GM23338 (cell line): ENCODE measurements at regions not wholly inside any gene's neighbourhood (a gene's known extent, or its start where the extent isn't known, plus 50 kb on each side); places are given as distances from the start of the nearest gene placed in this dataset.

Source experiments
- ATAC-seq: fragments of 200-7000 bp; cut with Tn5 transposase; 3 replicates; pipeline ENCODE4 v1.9.1; 2020
- DNase-seq: peaks from one replicate; pipeline ENCODE4 v3.0.0-alpha.2; 2015; ENCODE audit warnings: low spot score
- H2AFZ ChIP-seq: fragments of 200-600 bp; sonication (generic); 2 replicates; pipeline ENCODE4 v1.8.0; 2016; ENCODE audit warnings: antibody characterized with exemption, mild to moderate bottlenecking, moderate library complexity
- H3F3A ChIP-seq: fragments of 200-600 bp; sonication (generic); replicated peaks from 2 replicates; pipeline ENCODE4 v1.8.0; 2017; ENCODE audit warnings: antibody characterized with exemption, mixed run types, low read depth
- H3K27ac ChIP-seq: fragments of 200-600 bp; sonication (generic); 2 replicates; pipeline ENCODE4 v1.6.1; 2016; ENCODE audit warnings: low read depth
- H3K27me3 ChIP-seq: fragments of 200-600 bp; sonication (generic); 2 replicates; pipeline ENCODE4 v1.8.0; 2016; ENCODE audit warnings: mild to moderate bottlenecking, mixed run types, moderate library complexity; ENCODE audit not compliant: insufficient read depth
- H3K36me3 ChIP-seq: fragments of 200-600 bp; sonication (generic); 2 replicates; pipeline ENCODE4 v1.8.0; 2016; ENCODE audit warnings: mild to moderate bottlenecking; ENCODE audit not compliant: insufficient read depth
- H3K4me1 ChIP-seq: fragments of 200-600 bp; sonication (generic); 2 replicates; pipeline ENCODE4 v1.8.0; 2016; ENCODE audit warnings: mild to moderate bottlenecking, moderate library complexity; ENCODE audit not compliant: insufficient read depth
- H3K4me2 ChIP-seq: fragments of 200-600 bp; sonication (generic); 2 replicates; pipeline ENCODE4 v1.7.1; 2017; ENCODE audit warnings: mixed run types
- H3K4me3 ChIP-seq: fragments of 200-600 bp; sonication (generic); 2 replicates; pipeline ENCODE4 v1.6.1; 2016; ENCODE audit warnings: mixed run types
- H3K79me2 ChIP-seq: fragments of 200-600 bp; sonication (generic); replicated peaks from 2 replicates; pipeline ENCODE4 v1.8.0; 2017; ENCODE audit warnings: mild to moderate bottlenecking; ENCODE audit not compliant: insufficient read depth
- H3K9me2 ChIP-seq: fragments of 200-600 bp; sonication (generic); 2 replicates; pipeline ENCODE4 v1.8.0; 2017; ENCODE audit not compliant: insufficient read depth
- H4K20me1 ChIP-seq: fragments of 200-600 bp; sonication (generic); replicated peaks from 2 replicates; pipeline ENCODE4 v1.8.0; 2017; ENCODE audit warnings: mild to moderate bottlenecking; ENCODE audit not compliant: insufficient read depth
- H3K27ac Mint-ChIP-seq: 2 replicates; pipeline ENCODE4 v1.8.0; 2020; ENCODE audit warnings: inconsistent platforms, mild to moderate bottlenecking, moderate library complexity, mixed read lengths
- H3K27me3 Mint-ChIP-seq: 3 replicates; pipeline ENCODE4 v1.8.0; 2022; ENCODE audit warnings: low read depth, mild to moderate bottlenecking, moderate library complexity, mixed read lengths, inconsistent platforms; ENCODE audit not compliant: insufficient read depth, poor library complexity
- H3K36me3 Mint-ChIP-seq: 3 replicates; pipeline ENCODE4 v1.8.0; 2021; ENCODE audit warnings: low read depth, mild to moderate bottlenecking, inconsistent platforms, moderate library complexity, mixed read lengths
- H3K4me1 Mint-ChIP-seq: 3 replicates; pipeline ENCODE4 v1.8.0; 2020; ENCODE audit warnings: mild to moderate bottlenecking, inconsistent platforms, mixed read lengths
- H3K4me3 Mint-ChIP-seq: 3 replicates; pipeline ENCODE4 v1.8.0; 2021; ENCODE audit warnings: moderate library complexity, mild to moderate bottlenecking, inconsistent platforms, mixed read lengths
- H3K9me3 Mint-ChIP-seq: 3 replicates; pipeline ENCODE4 v1.8.0; 2020; ENCODE audit warnings: moderate library complexity, mild to moderate bottlenecking, inconsistent platforms, mixed read lengths
- CREB1 ChIP-seq: fragments of 250-450 bp; sonication (Bioruptor Pico); IDR thresholded peaks from 2 replicates; pipeline ENCODE4 v1.5.0; 2020; ENCODE audit warnings: low read depth, mild to moderate bottlenecking, moderate library complexity
- CTCF ChIP-seq, 2 experiments: fragments of 200-600 bp in 1 of 2; sonication (generic) in 1 of 2; conservative IDR thresholded peaks; 2 replicates each; pipeline versions ENCODE4 v1.5.1 to v1.6.1; 2016 to 2017; ENCODE audit warnings: antibody characterized with exemption in 2 of 2, low read depth in 2 of 2, mild to moderate bottlenecking in 2 of 2, moderate library complexity in 1 of 2
- ETS1 ChIP-seq: IDR thresholded peaks from 2 replicates; pipeline ENCODE4 v1.6.1; 2016; ENCODE audit warnings: antibody characterized with exemption
- EZH2 ChIP-seq: fragments of 200-600 bp; sonication (generic); IDR thresholded peaks from one replicate; pipeline ENCODE4 v1.8.0; 2017; ENCODE audit warnings: antibody characterized with exemption, mild to moderate bottlenecking, low read depth; ENCODE audit not compliant: unreplicated experiment
- EZH2phosphoT487 ChIP-seq: fragments of 200-600 bp; sonication (generic); IDR thresholded peaks from one replicate; pipeline ENCODE4 v1.8.1; 2018; ENCODE audit warnings: antibody characterized with exemption; ENCODE audit not compliant: unreplicated experiment
- JUNB ChIP-seq: IDR thresholded peaks from one replicate; pipeline ENCODE4 v1.6.1; 2016; ENCODE audit warnings: antibody characterized with exemption; ENCODE audit not compliant: unreplicated experiment
- NANOG ChIP-seq: IDR thresholded peaks from 2 replicates; pipeline ENCODE4 v1.6.1; 2016; ENCODE audit warnings: antibody characterized with exemption, borderline replicate concordance
- POLR2AphosphoS5 ChIP-seq: IDR thresholded peaks from 2 replicates; pipeline ENCODE4 v1.6.1; 2016; ENCODE audit warnings: antibody characterized with exemption, low read depth
- STAT1 ChIP-seq: IDR thresholded peaks from one replicate; pipeline ENCODE4 v1.6.1; 2016; ENCODE audit warnings: antibody characterized with exemption; ENCODE audit not compliant: unreplicated experiment
- ZNF114 ChIP-seq: fragments of 250-450 bp; sonication (Bioruptor Pico); IDR thresholded peaks from 2 replicates; pipeline ENCODE4 v1.5.0; 2020; ENCODE audit warnings: mild to moderate bottlenecking, moderate library complexity
- ZNF331 ChIP-seq: fragments of 250-450 bp; sonication (Bioruptor Pico); IDR thresholded peaks from 2 replicates; pipeline ENCODE4 v1.5.0; 2020; ENCODE audit warnings: low read depth, mild to moderate bottlenecking, moderate library complexity
- TF ChIP-seq, protein P1 (sequence below): fragments of 250-450 bp; sonication (Bioruptor Pico); IDR thresholded peaks from 2 replicates; pipeline ENCODE4 v1.5.0; 2020; ENCODE audit warnings: mild to moderate bottlenecking, moderate library complexity
- TF ChIP-seq, protein P2 (sequence below): IDR thresholded peaks from one replicate; pipeline ENCODE4 v1.6.1; 2018; ENCODE audit warnings: antibody characterized with exemption; ENCODE audit not compliant: unreplicated experiment

DNA sequence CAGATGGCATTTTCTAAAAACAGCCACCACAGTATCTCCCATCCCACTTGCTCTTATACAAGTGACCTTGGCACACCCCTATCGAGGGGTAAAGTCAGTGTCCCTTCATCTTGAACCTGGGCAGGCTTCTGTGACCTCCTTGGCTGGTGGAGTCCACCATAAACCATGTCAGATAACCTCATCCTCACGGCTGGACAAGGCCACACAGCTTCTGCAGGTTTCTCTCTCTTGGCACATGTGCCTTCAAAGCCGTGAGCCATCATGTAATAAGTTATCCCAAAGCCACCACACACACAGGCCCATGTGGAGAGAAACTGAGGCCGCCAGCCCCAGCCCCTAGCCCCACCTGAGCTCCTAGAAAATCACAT is 105.4 kb downstream of the SNX5 start:
- Histone ChIP-seq H3K4me2 (no peak overlapping the region), H3K79me2 (no peaks in the 10 kb centered on the region), H3K4me1 (peaks cover 32% of the 10 kb centered on the region), H3K27ac (no peak overlapping the region), H3K9me2 (no peaks in the 10 kb centered on the region), H2AFZ (no peak overlapping the region), H3F3A (no peaks in the 10 kb centered on the region), H3K36me3 (no peaks in the 10 kb centered on the region), H3K4me3 (no peak overlapping the region), H4K20me1 (no peaks in the 10 kb centered on the region), H3K27me3 (no peaks in the 10 kb centered on the region)
- TF ChIP-seq CTCF (conservative IDR thresholded peaks at IDR 0.05; ENCODE audit: low read depth in 2 of 2) (no peak), CREB1 (CRISPR knock-in tag) (no peak), EZH2 (no peak), ETS1 (no peak), JUNB (no peak), ZNF331 (CRISPR knock-in tag) (no peak), NANOG (no peak), ZNF114 (no peak), STAT1 (no peak), EZH2phosphoT487 (no peak), POLR2AphosphoS5 (no peak)
- TF ChIP-seq, protein P1, sequence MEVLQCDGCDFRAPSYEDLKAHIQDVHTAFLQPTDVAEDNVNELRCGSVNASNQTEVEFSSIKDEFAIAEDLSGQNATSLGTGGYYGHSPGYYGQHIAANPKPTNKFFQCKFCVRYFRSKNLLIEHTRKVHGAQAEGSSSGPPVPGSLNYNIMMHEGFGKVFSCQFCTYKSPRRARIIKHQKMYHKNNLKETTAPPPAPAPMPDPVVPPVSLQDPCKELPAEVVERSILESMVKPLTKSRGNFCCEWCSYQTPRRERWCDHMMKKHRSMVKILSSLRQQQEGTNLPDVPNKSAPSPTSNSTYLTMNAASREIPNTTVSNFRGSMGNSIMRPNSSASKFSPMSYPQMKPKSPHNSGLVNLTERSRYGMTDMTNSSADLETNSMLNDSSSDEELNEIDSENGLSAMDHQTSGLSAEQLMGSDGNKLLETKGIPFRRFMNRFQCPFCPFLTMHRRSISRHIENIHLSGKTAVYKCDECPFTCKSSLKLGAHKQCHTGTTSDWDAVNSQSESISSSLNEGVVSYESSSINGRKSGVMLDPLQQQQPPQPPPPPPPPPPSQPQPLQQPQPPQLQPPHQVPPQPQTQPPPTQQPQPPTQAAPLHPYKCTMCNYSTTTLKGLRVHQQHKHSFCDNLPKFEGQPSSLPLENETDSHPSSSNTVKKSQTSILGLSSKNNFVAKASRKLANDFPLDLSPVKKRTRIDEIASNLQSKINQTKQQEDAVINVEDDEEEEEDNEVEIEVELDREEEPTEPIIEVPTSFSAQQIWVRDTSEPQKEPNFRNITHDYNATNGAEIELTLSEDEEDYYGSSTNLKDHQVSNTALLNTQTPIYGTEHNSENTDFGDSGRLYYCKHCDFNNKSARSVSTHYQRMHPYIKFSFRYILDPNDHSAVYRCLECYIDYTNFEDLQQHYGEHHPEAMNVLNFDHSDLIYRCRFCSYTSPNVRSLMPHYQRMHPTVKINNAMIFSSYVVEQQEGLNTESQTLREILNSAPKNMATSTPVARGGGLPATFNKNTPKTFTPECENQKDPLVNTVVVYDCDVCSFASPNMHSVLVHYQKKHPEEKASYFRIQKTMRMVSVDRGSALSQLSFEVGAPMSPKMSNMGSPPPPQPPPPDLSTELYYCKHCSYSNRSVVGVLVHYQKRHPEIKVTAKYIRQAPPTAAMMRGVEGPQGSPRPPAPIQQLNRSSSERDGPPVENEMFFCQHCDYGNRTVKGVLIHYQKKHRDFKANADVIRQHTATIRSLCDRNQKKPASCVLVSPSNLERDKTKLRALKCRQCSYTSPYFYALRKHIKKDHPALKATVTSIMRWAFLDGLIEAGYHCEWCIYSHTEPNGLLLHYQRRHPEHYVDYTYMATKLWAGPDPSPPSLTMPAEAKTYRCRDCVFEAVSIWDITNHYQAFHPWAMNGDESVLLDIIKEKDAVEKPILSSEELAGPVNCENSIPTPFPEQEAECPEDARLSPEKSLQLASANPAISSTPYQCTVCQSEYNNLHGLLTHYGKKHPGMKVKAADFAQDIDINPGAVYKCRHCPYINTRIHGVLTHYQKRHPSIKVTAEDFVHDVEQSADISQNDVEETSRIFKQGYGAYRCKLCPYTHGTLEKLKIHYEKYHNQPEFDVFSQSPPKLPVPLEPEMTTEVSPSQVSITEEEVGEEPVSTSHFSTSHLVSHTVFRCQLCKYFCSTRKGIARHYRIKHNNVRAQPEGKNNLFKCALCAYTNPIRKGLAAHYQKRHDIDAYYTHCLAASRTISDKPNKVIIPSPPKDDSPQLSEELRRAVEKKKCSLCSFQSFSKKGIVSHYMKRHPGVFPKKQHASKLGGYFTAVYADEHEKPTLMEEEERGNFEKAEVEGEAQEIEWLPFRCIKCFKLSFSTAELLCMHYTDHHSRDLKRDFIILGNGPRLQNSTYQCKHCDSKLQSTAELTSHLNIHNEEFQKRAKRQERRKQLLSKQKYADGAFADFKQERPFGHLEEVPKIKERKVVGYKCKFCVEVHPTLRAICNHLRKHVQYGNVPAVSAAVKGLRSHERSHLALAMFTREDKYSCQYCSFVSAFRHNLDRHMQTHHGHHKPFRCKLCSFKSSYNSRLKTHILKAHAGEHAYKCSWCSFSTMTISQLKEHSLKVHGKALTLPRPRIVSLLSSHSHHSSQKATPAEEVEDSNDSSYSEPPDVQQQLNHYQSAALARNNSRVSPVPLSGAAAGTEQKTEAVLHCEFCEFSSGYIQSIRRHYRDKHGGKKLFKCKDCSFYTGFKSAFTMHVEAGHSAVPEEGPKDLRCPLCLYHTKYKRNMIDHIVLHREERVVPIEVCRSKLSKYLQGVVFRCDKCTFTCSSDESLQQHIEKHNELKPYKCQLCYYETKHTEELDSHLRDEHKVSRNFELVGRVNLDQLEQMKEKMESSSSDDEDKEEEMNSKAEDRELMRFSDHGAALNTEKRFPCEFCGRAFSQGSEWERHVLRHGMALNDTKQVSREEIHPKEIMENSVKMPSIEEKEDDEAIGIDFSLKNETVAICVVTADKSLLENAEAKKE (CRISPR knock-in tag): no peak
- TF ChIP-seq, protein P2, sequence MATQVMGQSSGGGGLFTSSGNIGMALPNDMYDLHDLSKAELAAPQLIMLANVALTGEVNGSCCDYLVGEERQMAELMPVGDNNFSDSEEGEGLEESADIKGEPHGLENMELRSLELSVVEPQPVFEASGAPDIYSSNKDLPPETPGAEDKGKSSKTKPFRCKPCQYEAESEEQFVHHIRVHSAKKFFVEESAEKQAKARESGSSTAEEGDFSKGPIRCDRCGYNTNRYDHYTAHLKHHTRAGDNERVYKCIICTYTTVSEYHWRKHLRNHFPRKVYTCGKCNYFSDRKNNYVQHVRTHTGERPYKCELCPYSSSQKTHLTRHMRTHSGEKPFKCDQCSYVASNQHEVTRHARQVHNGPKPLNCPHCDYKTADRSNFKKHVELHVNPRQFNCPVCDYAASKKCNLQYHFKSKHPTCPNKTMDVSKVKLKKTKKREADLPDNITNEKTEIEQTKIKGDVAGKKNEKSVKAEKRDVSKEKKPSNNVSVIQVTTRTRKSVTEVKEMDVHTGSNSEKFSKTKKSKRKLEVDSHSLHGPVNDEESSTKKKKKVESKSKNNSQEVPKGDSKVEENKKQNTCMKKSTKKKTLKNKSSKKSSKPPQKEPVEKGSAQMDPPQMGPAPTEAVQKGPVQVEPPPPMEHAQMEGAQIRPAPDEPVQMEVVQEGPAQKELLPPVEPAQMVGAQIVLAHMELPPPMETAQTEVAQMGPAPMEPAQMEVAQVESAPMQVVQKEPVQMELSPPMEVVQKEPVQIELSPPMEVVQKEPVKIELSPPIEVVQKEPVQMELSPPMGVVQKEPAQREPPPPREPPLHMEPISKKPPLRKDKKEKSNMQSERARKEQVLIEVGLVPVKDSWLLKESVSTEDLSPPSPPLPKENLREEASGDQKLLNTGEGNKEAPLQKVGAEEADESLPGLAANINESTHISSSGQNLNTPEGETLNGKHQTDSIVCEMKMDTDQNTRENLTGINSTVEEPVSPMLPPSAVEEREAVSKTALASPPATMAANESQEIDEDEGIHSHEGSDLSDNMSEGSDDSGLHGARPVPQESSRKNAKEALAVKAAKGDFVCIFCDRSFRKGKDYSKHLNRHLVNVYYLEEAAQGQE: no peak
- H3K27me3 Mint-ChIP-seq: peaks cover 7% of the 10 kb centered on the region
- no peak overlapping the region for H3K4me3 Mint-ChIP-seq
- ATAC-seq (no peak), DNase-seq (no peak)
- peaks cover 24% of the 10 kb centered on the region for H3K4me1 Mint-ChIP-seq
- no peaks in the 10 kb centered on the region; the same call in 2 of the 3 replicates for H3K36me3 Mint-ChIP-seq
- no peak overlapping the region for H3K27ac Mint-ChIP-seq
- no peaks in the 10 kb centered on the region for H3K9me3 Mint-ChIP-seq
